ENCODE measurements at regions not wholly inside any gene's neighbourhood (a gene's known extent, or its start where the extent isn't known, plus 50 kb on each side); places are given as distances from the start of the nearest gene placed in this dataset.
"Not testable (repeated sequence)": the region's sequence is repeated elsewhere in the genome, so short reads cannot be mapped to it uniquely, and the experiment has no call there.

- peak; percentile 6 for DNase-seq (ENCODE audit: low spot score)
These were observed 98.5 kb upstream of the PNPLA4 start for GRCh38 chrX:8025705-8026104.

- no peak for DNase-seq (ENCODE audit: low spot score)
These were observed 91.7 kb upstream of the PNPLA4 start for GRCh38 chrX:8018934-8019333.

- no peak for DNase-seq (ENCODE audit: low spot score)
These were observed 82.9 kb upstream of the PNPLA4 start for GRCh38 chrX:8010105-8010504.

DNA sequence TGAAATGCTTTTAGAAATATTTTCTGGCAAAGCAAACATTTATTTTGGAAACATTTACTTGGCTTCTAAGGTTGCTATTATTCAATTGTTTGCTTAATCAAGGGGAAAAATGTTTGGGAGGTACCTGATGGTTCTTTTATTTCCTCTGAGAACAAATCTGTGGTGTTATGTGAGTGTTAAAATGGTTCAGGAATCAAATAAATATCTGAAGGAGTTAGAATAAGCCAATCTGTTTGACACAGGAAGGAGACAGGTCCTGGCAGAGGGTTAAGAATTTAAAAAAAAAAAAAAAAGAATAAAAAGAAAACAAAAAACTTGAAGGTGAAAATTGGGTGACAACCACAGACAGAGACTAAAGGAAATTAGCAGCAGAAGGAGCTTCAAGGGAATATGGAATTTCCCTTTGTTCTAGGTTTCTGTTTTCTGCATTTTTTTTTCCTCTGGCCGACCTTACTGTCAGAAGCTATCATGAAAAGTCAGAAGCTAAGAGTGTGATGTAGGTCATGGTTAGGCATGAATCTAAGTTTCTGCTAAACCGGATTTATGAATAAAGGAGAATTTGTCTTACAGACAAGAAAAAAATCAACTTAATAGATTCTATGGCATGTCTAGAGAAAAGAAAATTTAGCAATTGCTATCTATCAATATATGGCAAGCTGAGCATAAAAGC lies 78.6 kb upstream of the PNPLA4 start:
- DNase-seq (ENCODE audit: low spot score), result no peak

- no peak for DNase-seq (ENCODE audit: low spot score)
These were observed 76.1 kb upstream of the PNPLA4 start for GRCh38 chrX:8003147-8003883.

GRCh38 chrX:7996851-7997250 lies 69.6 kb upstream of the PNPLA4 start:
- DNase-seq (ENCODE audit: low spot score), result no peak

GRCh38 chrX:7996414-7996813 lies 69.2 kb upstream of the PNPLA4 start:
- DNase-seq (ENCODE audit: low spot score), result peak; percentile 7

DNA sequence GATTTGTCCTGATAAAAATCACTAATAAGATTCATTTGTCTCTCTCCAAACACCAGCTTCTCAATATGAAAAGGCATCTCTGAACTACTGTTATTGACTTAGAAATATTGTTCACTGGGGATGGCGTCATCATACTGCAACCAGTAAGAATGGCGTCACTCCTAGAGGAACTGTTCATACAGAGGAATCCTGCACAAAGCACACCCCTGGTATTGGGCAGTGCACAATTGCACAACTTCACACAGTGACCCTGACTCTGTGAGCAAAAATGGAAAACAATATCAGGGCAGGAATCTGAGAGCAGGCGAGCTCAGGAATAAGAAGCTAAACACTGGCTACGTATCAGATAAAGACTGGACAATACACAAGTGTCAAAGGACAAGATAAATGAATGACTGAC lies 66.7 kb upstream of the PNPLA4 start:
- DNase-seq (ENCODE audit: low spot score), result no peak

DNA sequence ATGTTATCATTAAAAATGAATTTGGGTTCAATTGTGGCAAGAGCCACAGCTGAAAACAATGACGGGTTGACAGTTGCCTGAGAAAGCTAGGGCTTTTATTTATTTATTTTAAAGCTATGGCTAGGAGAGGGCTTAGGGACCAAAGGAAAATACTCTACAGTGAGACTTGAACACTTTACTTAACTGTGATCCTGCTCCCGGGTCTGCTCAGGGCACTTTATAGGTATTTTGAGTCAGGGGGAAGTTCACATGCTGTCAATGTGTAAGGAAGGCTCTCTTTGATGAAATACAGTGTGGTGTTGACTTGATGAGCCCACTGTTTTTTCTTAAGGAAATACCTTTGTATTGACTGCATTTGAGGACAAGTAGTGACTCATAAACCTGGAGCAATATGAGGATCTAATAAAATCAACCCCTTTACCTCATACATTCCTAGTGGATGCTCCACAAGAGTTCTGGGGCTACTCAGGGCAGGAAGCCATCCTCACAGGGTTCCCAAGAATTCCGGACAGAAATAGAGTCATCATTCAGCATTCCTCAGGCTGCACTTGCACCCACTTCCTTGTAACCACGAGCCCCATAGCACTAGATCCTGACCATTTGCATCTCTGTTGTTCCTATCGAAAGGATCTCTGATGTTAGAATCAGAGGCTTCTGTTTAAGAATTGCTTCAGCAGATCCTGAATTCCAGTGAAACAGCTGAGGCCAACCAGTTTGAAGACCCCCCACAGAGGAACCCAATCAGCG lies 61.0 kb upstream of the PNPLA4 start:
- not testable (repeated sequence) for DNase-seq (ENCODE audit: low spot score)

DNA sequence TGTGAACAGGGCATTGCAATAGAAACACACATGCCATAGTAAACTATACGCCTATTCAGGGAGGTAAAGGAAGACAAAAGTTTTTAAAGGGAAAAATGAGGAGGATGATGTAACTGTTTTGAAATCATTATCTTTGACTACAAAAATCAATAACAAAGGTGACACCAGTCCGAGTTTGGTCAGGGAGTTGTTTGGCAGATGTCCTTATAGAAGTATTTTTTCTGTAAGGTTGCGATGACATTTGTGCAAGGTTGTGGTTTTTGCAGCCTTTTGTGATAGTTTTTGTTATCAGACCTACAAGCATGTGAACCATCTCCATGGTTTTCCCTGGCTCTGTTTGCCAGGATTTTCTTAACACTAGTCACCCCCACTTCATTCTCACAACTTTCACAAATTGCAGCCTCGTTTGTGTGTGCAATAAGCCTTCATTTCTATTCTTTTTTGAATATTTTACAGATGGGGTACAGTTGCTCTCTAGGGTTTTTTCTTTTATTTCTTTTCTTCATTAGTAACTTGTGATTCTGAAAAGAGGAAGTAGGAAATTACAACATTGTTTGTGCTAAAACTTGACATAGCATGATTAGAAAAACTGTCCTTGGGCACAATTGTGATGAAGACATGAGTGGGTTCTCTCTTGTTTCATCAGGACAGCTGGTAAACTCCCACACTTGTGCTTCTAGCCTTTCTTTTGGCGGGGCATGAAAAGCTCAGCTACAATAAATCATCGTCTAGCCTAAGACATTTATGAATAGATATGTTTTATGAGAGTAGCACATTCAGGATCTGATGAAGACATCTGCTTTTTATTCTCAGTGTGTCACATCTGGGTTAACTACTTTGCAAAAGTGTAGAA lies 60.2 kb upstream of the PNPLA4 start:
- no peak for DNase-seq (ENCODE audit: low spot score)

DNA sequence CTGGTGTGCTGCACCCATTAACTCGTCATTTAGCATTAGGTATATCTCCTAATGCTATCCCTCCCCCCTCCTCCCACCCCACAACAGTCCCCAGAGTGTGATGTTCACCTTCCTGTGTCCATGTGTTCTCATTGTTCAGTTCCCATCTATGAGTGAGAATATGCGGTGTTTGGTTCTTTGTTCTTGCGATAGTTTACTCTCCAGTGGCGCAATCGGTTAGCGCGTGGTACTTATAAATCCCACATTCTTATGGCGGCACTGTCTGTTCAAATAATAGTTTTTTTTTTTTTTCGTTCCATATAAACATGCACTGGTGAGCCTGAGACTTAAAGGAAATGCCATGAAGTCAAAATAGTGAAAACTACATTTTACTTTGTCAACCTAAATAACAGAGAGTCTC lies 59.5 kb upstream of the PNPLA4 start:
- not testable (repeated sequence) for DNase-seq (ENCODE audit: low spot score)

- DNase-seq (ENCODE audit: low spot score), result no peak
These were observed 58.4 kb upstream of the PNPLA4 start for GRCh38 chrX:7985568-7985967.

DNA sequence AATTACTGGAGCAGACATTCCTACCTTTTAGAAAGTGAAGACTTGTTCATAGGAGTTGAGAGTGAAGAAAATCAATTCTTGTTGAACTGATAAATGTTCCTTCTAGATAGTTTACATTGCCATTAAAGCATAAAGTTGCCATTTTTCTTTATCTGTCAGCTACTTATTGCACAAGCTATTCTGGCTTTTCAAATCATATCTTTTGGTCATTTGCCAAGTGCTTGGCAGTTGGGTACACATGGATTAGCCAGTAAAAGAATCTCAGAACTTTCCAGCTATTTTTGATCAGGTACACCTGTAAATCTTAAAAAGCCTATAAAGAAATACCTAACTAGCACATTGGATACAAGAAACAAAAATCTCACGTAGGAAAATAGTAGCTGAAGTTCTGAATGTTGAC lies 56.4 kb upstream of the PNPLA4 start:
- DNase-seq (ENCODE audit: low spot score), result no peak

Data from HuH-7 (cell line).